Superior temporal gyrus (tissue), 1 donor: ENCODE measurements at regions not wholly inside any gene's neighbourhood (a gene's known extent, or its start where the extent isn't known, plus 50 kb on each side); places are given as distances from the start of the nearest gene placed in this dataset.

Experiments used
- DNase-seq: peaks from one replicate; pipeline ENCODE4 v3.0.0-alpha.2; 2016; ENCODE audit errors: extremely low spot score

GRCh38 chr20:22791396-22791795, 207.0 kb upstream of the FOXA2 start:
- DNase-seq: no peak

GRCh38 chr20:22791877-22792525, 207.6 kb upstream of the FOXA2 start:
- DNase-seq: no peak

GRCh38 chr20:22794200-22794599, 209.8 kb upstream of the FOXA2 start:
- DNase-seq: no peak

GRCh38 chr20:22795433-22795832, 211.1 kb upstream of the FOXA2 start:
- no peak for DNase-seq

GRCh38 chr20:22795871-22796270, 211.5 kb upstream of the FOXA2 start:
- DNase-seq: no peak

- no peak for DNase-seq
These were observed 212.2 kb upstream of the FOXA2 start for GRCh38 chr20:22796469-22797077.

- no peak for DNase-seq
These were observed 212.7 kb upstream of the FOXA2 start for GRCh38 chr20:22797103-22797502.

GRCh38 chr20:22799687-22800086, 215.3 kb upstream of the FOXA2 start:
- no peak for DNase-seq

- no peak for DNase-seq
These were observed 215.8 kb upstream of the FOXA2 start for GRCh38 chr20:22800129-22800528.

GRCh38 chr20:22801528-22801927, 217.2 kb upstream of the FOXA2 start:
- DNase-seq: no peak

- DNase-seq: no peak
These were observed 217.9 kb upstream of the FOXA2 start for GRCh38 chr20:22802296-22802695.

GRCh38 chr20:22805219-22805618, 220.8 kb upstream of the FOXA2 start:
- DNase-seq: no peak

- no peak for DNase-seq
These were observed 221.6 kb upstream of the FOXA2 start for GRCh38 chr20:22805996-22806395.

GRCh38 chr20:22807045-22807444, 222.7 kb upstream of the FOXA2 start:
- DNase-seq: no peak

- DNase-seq: no peak
These were observed 223.4 kb upstream of the FOXA2 start for GRCh38 chr20:22807646-22808244.

GRCh38 chr20:22808628-22809027, 224.3 kb upstream of the FOXA2 start:
- no peak for DNase-seq

GRCh38 chr20:22810030-22810429, 225.1 kb upstream of the SSTR4 start:
- no peak for DNase-seq

GRCh38 chr20:22810626-22811569, 224.2 kb upstream of the SSTR4 start:
- no peak for DNase-seq

- DNase-seq: no peak
These were observed 220.5 kb upstream of the SSTR4 start for GRCh38 chr20:22814471-22815205.

- no peak for DNase-seq
These were observed 219.9 kb upstream of the SSTR4 start for GRCh38 chr20:22815206-22815551.

- no peak for DNase-seq
These were observed 219.4 kb upstream of the SSTR4 start for GRCh38 chr20:22815603-22816315.
